K562 (cell line): ENCODE measurements at regions not wholly inside any gene's neighbourhood (a gene's known extent, or its start where the extent isn't known, plus 50 kb on each side); places are given as distances from the start of the nearest gene placed in this dataset.

Experiments
- ATAC-seq: fragments of 200-7000 bp; cut with Tn5 transposase; 3 replicates; pipeline ENCODE4 v1.9.1; 2020; ENCODE audit warnings: moderate library complexity
- BruUV-seq: library from RNA; stranded (reverse); fragments of 400-500 nt; replicated peaks from 2 replicates; lab custom pipeline; 2021; lab: Mats Ljungman, UMichigan
- CTCF ChIA-PET: fragments of 300-600 bp; formaldehyde crosslinking; extraction: SDS; loops from one replicate; lab custom pipeline; 2021; ENCODE audit warnings: low intra/inter-chr PET ratio; lab: Yijun Ruan, JAX
- POLR2A ChIA-PET: fragments of 300-600, 350-650 bp; sonication (Branson Sonifier 250); formaldehyde crosslinking; extraction: SDS; loops from one replicate; lab custom pipeline; 2021; ENCODE audit warnings: antibody characterized with exemption, inconsistent platforms; lab: Yijun Ruan, JAX
- DNase-seq, 4 experiments: peaks; one replicate each; pipeline versions ENCODE4 v3.0.0 to v3.0.0-alpha.2; 2011 to 2018; ENCODE audit warnings: low spot score in 3 of 4, mixed read lengths in 3 of 4; ENCODE audit errors: extremely low read depth in 1 of 4
- FAIRE-seq: peaks from 2 replicates; lab custom pipeline; 2011; peaks lifted over from hg19 to GRCh38; lab: Jason Lieb, UNC
- H2AFZ ChIP-seq: 2 replicates; pipeline ENCODE4 v1.6.0; 2011; ENCODE audit warnings: low read depth, low read length, control low read depth, inconsistent platforms
- H3K27ac ChIP-seq: fragments of 200-600 bp; 3 replicates; pipeline ENCODE4 v1.8.0; 2011; ENCODE audit warnings: low read depth, mild to moderate bottlenecking, control low read depth, inconsistent platforms, low read length, moderate library complexity, mixed read lengths; ENCODE audit errors: extremely low read depth
- H3K27me3 ChIP-seq, 2 experiments: fragments of 300-600 bp in 1 of 2; 2 replicates in 1 of 2; 3 replicates in 1 of 2; pipeline versions ENCODE4 v1.6.0 to v1.8.0; 2011; ENCODE audit warnings: inconsistent platforms in 2 of 2, low read length in 2 of 2, mild to moderate bottlenecking in 1 of 2, mixed read lengths in 1 of 2, moderate library complexity in 1 of 2; ENCODE audit not compliant: control insufficient read depth in 2 of 2, insufficient read depth in 2 of 2
- H3K36me3 ChIP-seq: fragments of 300-600 bp; 3 replicates; pipeline ENCODE4 v1.8.0; 2011; ENCODE audit warnings: mild to moderate bottlenecking, low read length, inconsistent platforms; ENCODE audit not compliant: control insufficient read depth, insufficient read depth
- H3K4me1 ChIP-seq, 2 experiments: fragments of 200-600 bp in 1 of 2; replicated peaks in 1 of 2; 2 replicates in 1 of 2; 3 replicates in 1 of 2; pipeline versions ENCODE4 v1.5.1 to v1.8.0; 2011; ENCODE audit warnings: inconsistent platforms in 2 of 2, low read length in 2 of 2, mild to moderate bottlenecking in 1 of 2, mixed read lengths in 1 of 2, moderate library complexity in 1 of 2; ENCODE audit not compliant: control insufficient read depth in 2 of 2, insufficient read depth in 2 of 2
- H3K4me2 ChIP-seq: 2 replicates; pipeline ENCODE4 v1.6.1; 2011; ENCODE audit warnings: low read length, control low read depth, inconsistent platforms, mixed read lengths; ENCODE audit not compliant: insufficient read depth
- H3K4me3 ChIP-seq: fragments of 200-600 bp; sonication (generic), shearing (Covaris generic); 2 replicates; pipeline ENCODE4 v1.5.1; 2016; ENCODE audit warnings: control low read depth, inconsistent platforms
- H3K79me2 ChIP-seq: fragments of 200-600 bp; 3 replicates; pipeline ENCODE4 v1.8.0; 2011; ENCODE audit warnings: low read length, inconsistent platforms; ENCODE audit not compliant: control insufficient read depth, insufficient read depth
- H3K9ac ChIP-seq, 2 experiments: 2 replicates each; pipeline versions ENCODE4 v1.6.0 to v1.6.1; 2011; ENCODE audit warnings: low read depth in 2 of 2, low read length in 2 of 2, control low read depth in 1 of 2, inconsistent platforms in 1 of 2, mild to moderate bottlenecking in 1 of 2, mixed read lengths in 1 of 2; ENCODE audit not compliant: insufficient read depth in 1 of 2
- H3K9me1 ChIP-seq: one replicate; pipeline ENCODE4 v1.6.0; 2011; ENCODE audit warnings: inconsistent platforms, mild to moderate bottlenecking, low read length, moderate library complexity; ENCODE audit not compliant: control insufficient read depth, insufficient read depth
- H3K9me3 ChIP-seq: replicated peaks from 2 replicates; pipeline ENCODE4 v1.5.1; 2011; ENCODE audit warnings: low read depth, low read length, inconsistent platforms; ENCODE audit not compliant: control insufficient read depth, insufficient read depth
- H4K20me1 ChIP-seq: replicated peaks from 2 replicates; pipeline ENCODE4 v1.6.1; 2011; ENCODE audit warnings: low read length, inconsistent platforms, mixed read lengths; ENCODE audit not compliant: control insufficient read depth, insufficient read depth
- BRCA1 ChIP-seq, 2 experiments: fragments of 450-650 bp in 1 of 2; sonication (generic) in 1 of 2; formaldehyde crosslinking in 1 of 2; IDR thresholded peaks; 2 replicates each; pipeline versions ENCODE4 v1.5.0 to v1.6.1; 2017 to 2020; ENCODE audit warnings: mild to moderate bottlenecking in 1 of 2, missing genetic modification reagents in 1 of 2
- ELF4 ChIP-seq: fragments of 450-650 bp; formaldehyde crosslinking; IDR thresholded peaks from 2 replicates; pipeline ENCODE4 v1.4.0; 2022; ENCODE audit warnings: missing genetic modification characterization
- FOXP1 ChIP-seq: sonication (generic); formaldehyde crosslinking; IDR thresholded peaks from 2 replicates; pipeline ENCODE4 v1.8.0; 2022; ENCODE audit warnings: mild to moderate bottlenecking, missing genetic modification reagents
- MYBL2 ChIP-seq, 2 experiments: fragments of 450-650 bp in 1 of 2; sonication (generic) in 1 of 2; formaldehyde crosslinking in 1 of 2; IDR thresholded peaks; 2 replicates each; pipeline versions ENCODE4 v1.6.1 to v1.8.1; 2017 to 2022; ENCODE audit warnings: borderline replicate concordance in 1 of 2, inconsistent platforms in 1 of 2, low read depth in 1 of 2, mild to moderate bottlenecking in 1 of 2, missing genetic modification reagents in 1 of 2, moderate library complexity in 1 of 2
- NFE2 ChIP-seq: IDR thresholded peaks from 2 replicates; pipeline ENCODE4 v1.6.1; 2014; ENCODE audit warnings: antibody characterized with exemption, low read depth
- PRMT5 ChIP-seq: sonication (generic); formaldehyde crosslinking; IDR thresholded peaks from 2 replicates; pipeline ENCODE4 v1.5.0; 2020; ENCODE audit warnings: missing genetic modification reagents
- SMC3 ChIP-seq: conservative IDR thresholded peaks from 2 replicates; pipeline ENCODE4 v1.6.1; 2011; ENCODE audit warnings: low read depth, low read length, improper control_type of control experiment; ENCODE audit not compliant: insufficient read depth
- TOE1 ChIP-seq, 2 experiments: fragments of 450-650 bp in 1 of 2; sonication (generic) in 1 of 2; formaldehyde crosslinking in 1 of 2; IDR thresholded peaks; 2 replicates each; pipeline versions ENCODE4 v1.7.1 to v1.8.0; 2016 to 2022; ENCODE audit warnings: borderline replicate concordance in 2 of 2, mild to moderate bottlenecking in 2 of 2, antibody characterized with exemption in 1 of 2, inconsistent platforms in 1 of 2, low read depth in 1 of 2, missing genetic modification reagents in 1 of 2, moderate library complexity in 1 of 2
- ZNF445 ChIP-seq: fragments of 250-450 bp; sonication (Bioruptor Pico); IDR thresholded peaks from 2 replicates; pipeline ENCODE4 v1.4.0; 2020; ENCODE audit warnings: low read depth, mild to moderate bottlenecking, moderate library complexity
- whole genome bisulfite sequencing: fragments of 100-300 bp; shearing (Covaris generic); methylation state at CpG from one replicate; pipeline ENCODE4 v1.1.6; 2016; ENCODE audit warnings: low coverage, mixed read lengths; ENCODE audit not compliant: insufficient coverage; ENCODE audit errors: missing lambda C conversion rate; 5-methylcytosine and 5-hydroxymethylcytosine counted together
- in situ Hi-C: fragments of 300-500 bp; cut with MboI; formaldehyde crosslinking; loops from 4 replicates; pipeline ENCODE4 v1.15.0; 2018; ENCODE audit warnings: inconsistent platforms, mixed read lengths
- intact Hi-C: fragments of 100-400 bp; cut with micrococcal nuclease; formaldehyde crosslinking; loops from 2 replicates; pipeline ENCODE4 v1.14.2; 2022
- TF ChIP-seq, protein P1 (sequence below): fragments of 250-450 bp; sonication (Bioruptor Pico); IDR thresholded peaks from 2 replicates; pipeline ENCODE4 v1.5.0; 2021
- TF ChIP-seq, protein P2 (sequence below), 2 experiments: IDR thresholded peaks; 2 replicates each; pipeline ENCODE4 v1.6.1; 2012; ENCODE audit warnings: improper control_type of control experiment in 2 of 2, low read depth in 2 of 2, low read length in 2 of 2, borderline replicate concordance in 1 of 2
- TF ChIP-seq, protein P3 (sequence below), 2 experiments: fragments of 450-650 bp in 1 of 2; sonication (generic) in 1 of 2; formaldehyde crosslinking in 1 of 2; IDR thresholded peaks in 1 of 2; conservative IDR thresholded peaks in 1 of 2; 2 replicates each; pipeline versions ENCODE4 v1.6.1 to v1.8.1; 2016 to 2023; ENCODE audit warnings: mild to moderate bottlenecking in 2 of 2, moderate library complexity in 2 of 2, inconsistent platforms in 1 of 2, missing genetic modification reagents in 1 of 2
- TF ChIP-seq, protein P4 (sequence below), 2 experiments: IDR thresholded peaks in 1 of 2; conservative IDR thresholded peaks in 1 of 2; 2 replicates each; pipeline ENCODE4 v1.6.1; 2016; ENCODE audit warnings: low read depth in 2 of 2, mild to moderate bottlenecking in 1 of 2, missing compliant biosample characterization in 1 of 2, missing genetic modification characterization in 1 of 2, moderate library complexity in 1 of 2

DNA sequence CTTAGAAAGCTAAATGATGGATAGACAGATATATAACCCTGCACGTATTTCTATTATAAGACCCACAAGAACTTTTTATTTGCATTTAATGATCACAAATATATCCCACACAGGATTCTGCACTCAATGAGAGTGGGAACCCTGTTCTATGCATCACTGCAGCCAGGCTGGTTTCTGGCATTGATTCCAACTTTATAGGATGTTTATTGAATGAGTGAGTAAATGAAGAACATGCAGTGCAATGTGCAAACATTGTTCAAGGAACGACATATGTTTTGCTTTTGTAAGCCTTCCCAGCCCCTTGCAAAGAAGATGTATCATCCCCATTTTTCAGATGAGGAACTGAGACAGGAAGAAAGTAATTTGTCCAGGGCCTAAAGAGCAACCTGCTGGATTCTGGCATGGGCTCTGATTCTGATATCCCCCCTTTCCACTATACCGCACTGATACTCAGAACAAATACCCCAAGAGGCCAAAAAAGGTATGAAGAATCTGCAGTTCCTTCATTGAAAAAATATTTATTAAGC, 246.3 kb downstream of the LACC1 start:
- CTCF ChIA-PET = no interaction called here
- FAIRE-seq = no peak
- TF ChIP-seq, protein P1, sequence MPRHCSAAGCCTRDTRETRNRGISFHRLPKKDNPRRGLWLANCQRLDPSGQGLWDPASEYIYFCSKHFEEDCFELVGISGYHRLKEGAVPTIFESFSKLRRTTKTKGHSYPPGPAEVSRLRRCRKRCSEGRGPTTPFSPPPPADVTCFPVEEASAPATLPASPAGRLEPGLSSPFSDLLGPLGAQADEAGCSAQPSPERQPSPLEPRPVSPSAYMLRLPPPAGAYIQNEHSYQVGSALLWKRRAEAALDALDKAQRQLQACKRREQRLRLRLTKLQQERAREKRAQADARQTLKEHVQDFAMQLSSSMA (CRISPR knock-in tag) = no peak
- no peak for TF ChIP-seq MYBL2 (IDR thresholded peaks at IDR 0.05; ENCODE audit: low read depth)
- no peak for TF ChIP-seq MYBL2 (CRISPR knock-in tag; IDR thresholded peaks at IDR 0.05; ENCODE audit: borderline replicate concordance)
- no peak for TF ChIP-seq SMC3
- TF ChIP-seq BRCA1 (IDR thresholded peaks at IDR 0.05) = no peak
- no peak for TF ChIP-seq BRCA1 (CRISPR knock-in tag; IDR thresholded peaks at IDR 0.05)
- no peak for TF ChIP-seq PRMT5 (CRISPR knock-in tag)
- no peak for TF ChIP-seq NFE2
- no peak for TF ChIP-seq ZNF445 (CRISPR knock-in tag)
- TF ChIP-seq ELF4 (CRISPR knock-in tag) = no peak
- TF ChIP-seq, protein P2, sequence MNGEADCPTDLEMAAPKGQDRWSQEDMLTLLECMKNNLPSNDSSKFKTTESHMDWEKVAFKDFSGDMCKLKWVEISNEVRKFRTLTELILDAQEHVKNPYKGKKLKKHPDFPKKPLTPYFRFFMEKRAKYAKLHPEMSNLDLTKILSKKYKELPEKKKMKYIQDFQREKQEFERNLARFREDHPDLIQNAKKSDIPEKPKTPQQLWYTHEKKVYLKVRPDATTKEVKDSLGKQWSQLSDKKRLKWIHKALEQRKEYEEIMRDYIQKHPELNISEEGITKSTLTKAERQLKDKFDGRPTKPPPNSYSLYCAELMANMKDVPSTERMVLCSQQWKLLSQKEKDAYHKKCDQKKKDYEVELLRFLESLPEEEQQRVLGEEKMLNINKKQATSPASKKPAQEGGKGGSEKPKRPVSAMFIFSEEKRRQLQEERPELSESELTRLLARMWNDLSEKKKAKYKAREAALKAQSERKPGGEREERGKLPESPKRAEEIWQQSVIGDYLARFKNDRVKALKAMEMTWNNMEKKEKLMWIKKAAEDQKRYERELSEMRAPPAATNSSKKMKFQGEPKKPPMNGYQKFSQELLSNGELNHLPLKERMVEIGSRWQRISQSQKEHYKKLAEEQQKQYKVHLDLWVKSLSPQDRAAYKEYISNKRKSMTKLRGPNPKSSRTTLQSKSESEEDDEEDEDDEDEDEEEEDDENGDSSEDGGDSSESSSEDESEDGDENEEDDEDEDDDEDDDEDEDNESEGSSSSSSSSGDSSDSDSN (IDR thresholded peaks at IDR 0.05; ENCODE audit: borderline replicate concordance in 1 of 2, low read depth in 2 of 2, low read length in 2 of 2) = no peak
- TF ChIP-seq TOE1 (IDR thresholded peaks at IDR 0.05; ENCODE audit: borderline replicate concordance) = no peak
- TF ChIP-seq TOE1 (CRISPR knock-in tag; IDR thresholded peaks at IDR 0.05; ENCODE audit: borderline replicate concordance, low read depth) = no peak
- TF ChIP-seq FOXP1 (CRISPR knock-in tag) = no peak
- TF ChIP-seq, protein P3, sequence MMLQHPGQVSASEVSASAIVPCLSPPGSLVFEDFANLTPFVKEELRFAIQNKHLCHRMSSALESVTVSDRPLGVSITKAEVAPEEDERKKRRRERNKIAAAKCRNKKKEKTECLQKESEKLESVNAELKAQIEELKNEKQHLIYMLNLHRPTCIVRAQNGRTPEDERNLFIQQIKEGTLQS (IDR thresholded peaks at IDR 0.05) = no peak
- TF ChIP-seq, protein P3 (CRISPR knock-in tag; conservative IDR thresholded peaks at IDR 0.05) = no peak
- TF ChIP-seq, protein P4, sequence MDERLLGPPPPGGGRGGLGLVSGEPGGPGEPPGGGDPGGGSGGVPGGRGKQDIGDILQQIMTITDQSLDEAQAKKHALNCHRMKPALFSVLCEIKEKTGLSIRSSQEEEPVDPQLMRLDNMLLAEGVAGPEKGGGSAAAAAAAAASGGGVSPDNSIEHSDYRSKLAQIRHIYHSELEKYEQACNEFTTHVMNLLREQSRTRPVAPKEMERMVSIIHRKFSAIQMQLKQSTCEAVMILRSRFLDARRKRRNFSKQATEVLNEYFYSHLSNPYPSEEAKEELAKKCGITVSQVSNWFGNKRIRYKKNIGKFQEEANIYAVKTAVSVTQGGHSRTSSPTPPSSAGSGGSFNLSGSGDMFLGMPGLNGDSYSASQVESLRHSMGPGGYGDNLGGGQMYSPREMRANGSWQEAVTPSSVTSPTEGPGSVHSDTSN (CRISPR knock-in tag; IDR thresholded peaks at IDR 0.05; ENCODE audit: low read depth) = no peak
- TF ChIP-seq, protein P4 (tag; conservative IDR thresholded peaks at IDR 0.05; ENCODE audit: low read depth) = no peak

More for the DNA sequence above, 246.3 kb downstream of the LACC1 start:
- BruUV-seq = no TSS peak
- Histone ChIP-seq H3K27ac (no peak overlapping the region), H3K4me2 (no peak overlapping the region), H3K36me3 (no peaks in the 10 kb centered on the region), H3K27me3 (peaks cover 2 to 12% of the 10 kb centered on the region in 2 experiments; a peak in 4 of 5 replicates), H4K20me1 (no peaks in the 10 kb centered on the region), H3K4me3 (no peak overlapping the region), H3K9ac (no peak overlapping the region), H2AFZ (no peak overlapping the region), H3K9me1 (no peaks in the 10 kb centered on the region), H3K4me1 (no peaks in the 10 kb centered on the region), H3K79me2 (no peaks in the 10 kb centered on the region), H3K9me3 (no peaks in the 10 kb centered on the region)
- DNase-seq (no peak), ATAC-seq (no peak)
- in situ Hi-C loops = no loop called here
- POLR2A ChIA-PET = interaction anchor here (0.5 to 1.5 kb wide), 2 partner anchors 8 to 29 kb away, joined by 3 to 4 read pairs; no protein-coding TSS in a partner anchor
- intact Hi-C loops = no loop called here
- WGBS = 0% methylated on average over 3 of the region's 3 CpGs
